CD14-positive monocyte (primary cell): ENCODE measurements at regions not wholly inside any gene's neighbourhood (a gene's known extent, or its start where the extent isn't known, plus 50 kb on each side); places are given as distances from the start of the nearest gene placed in this dataset.

Source experiments
- DNase-seq, 3 donors: peaks; one replicate each; pipeline ENCODE4 v3.0.0-alpha.2; 2011 to 2022
- H2AFZ ChIP-seq: 2 replicates; pipeline ENCODE4 v1.6.0; 2012; ENCODE audit warnings: mild to moderate bottlenecking, low read depth, low read length, inconsistent platforms; ENCODE audit not compliant: insufficient read depth, poor library complexity, severe bottlenecking
- H3K27ac ChIP-seq, 2 donors: 1 replicate in 1 of 2; 2 replicates in 1 of 2; pipeline ENCODE4 v1.5.1; 2012 to 2013; ENCODE audit warnings: low read length in 2 of 2, control low read depth in 1 of 2, inconsistent platforms in 1 of 2, low read depth in 1 of 2, mild to moderate bottlenecking in 1 of 2
- H3K27me3 ChIP-seq, 2 donors: one replicate each; pipeline versions ENCODE4 v1.6.0 to v1.6.1; 2011 to 2013; ENCODE audit warnings: low read length in 2 of 2; ENCODE audit not compliant: control insufficient read depth in 2 of 2, insufficient read depth in 2 of 2
- H3K36me3 ChIP-seq, 2 donors: replicated peaks in 1 of 2; 1 replicate in 1 of 2; 2 replicates in 1 of 2; pipeline versions ENCODE4 v1.5.1 to v1.6.1; 2012 to 2013; ENCODE audit warnings: low read length in 2 of 2, control low read depth in 1 of 2, inconsistent platforms in 1 of 2, mild to moderate bottlenecking in 1 of 2; ENCODE audit not compliant: insufficient read depth in 2 of 2, control insufficient read depth in 1 of 2
- H3K4me1 ChIP-seq, 2 donors: 1 replicate in 1 of 2; 2 replicates in 1 of 2; pipeline versions ENCODE4 v1.5.1 to v1.6.1; 2012 to 2013; ENCODE audit warnings: low read length in 2 of 2, control low read depth in 1 of 2, inconsistent platforms in 1 of 2, mild to moderate bottlenecking in 1 of 2, moderate library complexity in 1 of 2; ENCODE audit not compliant: insufficient read depth in 2 of 2, control insufficient read depth in 1 of 2
- H3K4me2 ChIP-seq: replicated peaks from 2 replicates; pipeline ENCODE3; 2012; ENCODE audit warnings: low read length, moderate library complexity, mild to moderate bottlenecking; ENCODE audit not compliant: poor library complexity, severe bottlenecking; ENCODE audit errors: extremely low read depth
- H3K4me3 ChIP-seq, 3 experiments: fragments of 200-600 bp in 1 of 3; sonication (generic) in 1 of 3; replicated peaks in 1 of 3; 1 replicate in 2 of 3; 2 replicates in 1 of 3; pipeline ENCODE4 v1.5.1; 2011 to 2013; ENCODE audit warnings: low read length in 3 of 3, mild to moderate bottlenecking in 3 of 3, control low read depth in 2 of 3, low read depth in 2 of 3, inconsistent platforms in 1 of 3, moderate library complexity in 1 of 3
- H3K79me2 ChIP-seq: 2 replicates; pipeline ENCODE4 v1.6.0; 2012; ENCODE audit warnings: mild to moderate bottlenecking, control low read depth, inconsistent platforms, low read length, moderate library complexity; ENCODE audit not compliant: insufficient read depth
- H3K9ac ChIP-seq: 2 replicates; pipeline ENCODE4 v1.6.0; 2017; ENCODE audit warnings: low read length, mild to moderate bottlenecking; ENCODE audit not compliant: insufficient read depth, poor library complexity, severe bottlenecking
- H3K9me3 ChIP-seq, 2 donors: replicated peaks in 1 of 2; 1 replicate in 1 of 2; 2 replicates in 1 of 2; pipeline versions ENCODE4 v1.5.1 to v1.6.1; 2012 to 2013; ENCODE audit warnings: low read length in 2 of 2, control low read depth in 1 of 2; ENCODE audit not compliant: control insufficient read depth in 1 of 2, insufficient read depth in 1 of 2
- H4K20me1 ChIP-seq: 2 replicates; pipeline ENCODE4 v1.6.0; 2012; ENCODE audit warnings: mild to moderate bottlenecking, low read length, control low read depth, moderate library complexity; ENCODE audit not compliant: insufficient read depth
- H3K27ac Mint-ChIP-seq, 7 donors: one replicate each; pipeline ENCODE4 v1.8.0; 2020; ENCODE audit warnings: mild to moderate bottlenecking in 7 of 7, mixed read lengths in 7 of 7, moderate library complexity in 6 of 7, inconsistent platforms in 2 of 7
- H3K27me3 Mint-ChIP-seq, 3 donors: one replicate each; pipeline ENCODE4 v1.8.0; 2021 to 2022; ENCODE audit warnings: low read depth in 3 of 3, mild to moderate bottlenecking in 3 of 3, mixed read lengths in 3 of 3, moderate library complexity in 3 of 3, inconsistent platforms in 1 of 3
- H3K36me3 Mint-ChIP-seq, 2 donors: one replicate each; pipeline ENCODE4 v1.8.0; 2020; ENCODE audit warnings: mixed read lengths in 2 of 2, inconsistent platforms in 1 of 2, mild to moderate bottlenecking in 1 of 2
- H3K4me1 Mint-ChIP-seq: one replicate; pipeline ENCODE4 v1.8.0; 2020; ENCODE audit warnings: mild to moderate bottlenecking, mixed read lengths
- H3K4me3 Mint-ChIP-seq, 2 donors: one replicate each; pipeline ENCODE4 v1.8.0; 2020; ENCODE audit warnings: mild to moderate bottlenecking in 2 of 2, mixed read lengths in 2 of 2, moderate library complexity in 1 of 2
- H3K9me3 Mint-ChIP-seq, 7 donors: one replicate each; pipeline ENCODE4 v1.8.0; 2020 to 2022; ENCODE audit warnings: mixed read lengths in 7 of 7, mild to moderate bottlenecking in 6 of 7, moderate library complexity in 6 of 7, inconsistent platforms in 2 of 7
- CTCF ChIP-seq: fragments of 200-600 bp; IDR thresholded peaks from one replicate; pipeline ENCODE4 v1.8.0; 2022; ENCODE audit warnings: antibody characterized with exemption, mild to moderate bottlenecking
- WGBS: methylation state at CpG from one replicate; pipeline ENCODE4 v1.1.5; 2013; ENCODE audit warnings: missing lambda C conversion rate; ENCODE audit not compliant: insufficient coverage; 5-methylcytosine and 5-hydroxymethylcytosine counted together
- intact Hi-C, 2 donors: fragments of 100-400 bp; cut with micrococcal nuclease; formaldehyde crosslinking; loops; one replicate each; pipeline versions ENCODE4 v1.15.0 to v1.15.1; 2023

- Histone ChIP-seq H3K27ac (no peak overlapping the region), H3K4me2 (no peak overlapping the region), H3K79me2 (no peaks in the 10 kb centered on the region), H3K9me3 (peaks cover 20 to 27% of the 10 kb centered on the region in 2 donors), H4K20me1 (no peaks in the 10 kb centered on the region), H3K9ac (no peak overlapping the region), H3K4me1 (no peaks in the 10 kb centered on the region), H2AFZ (no peak overlapping the region), H3K36me3 (no peaks in the 10 kb centered on the region), H3K4me3 (no peak overlapping the region), H3K27me3 (no peaks in the 10 kb centered on the region)
- Mint-ChIP-seq H3K4me1 (no peaks in the 10 kb centered on the region), H3K9me3 (peaks cover 8 to 28% (median 12%) of the 10 kb centered on the region in 7 donors), H3K36me3 (no peaks in the 10 kb centered on the region), H3K27ac (no peak overlapping the region), H3K27me3 (no peaks in the 10 kb centered on the region), H3K4me3 (no peak overlapping the region)
- 93% methylated on average over 4 of the region's 5 CpGs for WGBS
- intact Hi-C loops: no loop called here
- no peak for DNase-seq
- TF ChIP-seq CTCF: no peak
Observed at GRCh38 chr5:104024538-104024937, 461.9 kb upstream of the NUDT12 start.

- intact Hi-C loops: no loop called here
- no CpG with 5 or more reads among the region's 2 CpGs for WGBS
Observed at GRCh38 chr5:104023739-104024138, 461.1 kb upstream of the NUDT12 start.

More at GRCh38 chr5:104023739-104024138, 461.1 kb upstream of the NUDT12 start:
- Mint-ChIP-seq H3K27ac (peak overlapping the region in 1 of 7 donors; percentile 42), H3K4me3 (no peak overlapping the region), H3K4me1 (no peaks in the 10 kb centered on the region), H3K27me3 (no peaks in the 10 kb centered on the region), H3K9me3 (peaks cover 8 to 32% (median 14%) of the 10 kb centered on the region in 7 donors), H3K36me3 (no peaks in the 10 kb centered on the region)
- Histone ChIP-seq H3K4me3 (no peak overlapping the region), H4K20me1 (no peaks in the 10 kb centered on the region), H3K27me3 (no peaks in the 10 kb centered on the region), H3K9me3 (peaks cover 20% of the 10 kb centered on the region in 2 donors), H2AFZ (no peak overlapping the region), H3K4me2 (no peak overlapping the region), H3K27ac (no peak overlapping the region), H3K79me2 (no peaks in the 10 kb centered on the region), H3K9ac (no peak overlapping the region), H3K4me1 (no peaks in the 10 kb centered on the region), H3K36me3 (no peaks in the 10 kb centered on the region)
- no peak for TF ChIP-seq CTCF
- DNase-seq: no peak
